Right hindlimb (tissue), 1 donor: ENCODE measurements at regions not wholly inside any gene's neighbourhood (a gene's known extent, or its start where the extent isn't known, plus 50 kb on each side); places are given as distances from the start of the nearest gene placed in this dataset.
"Not testable (repeated sequence)": the region's sequence is repeated elsewhere in the genome, so short reads cannot be mapped to it uniquely, and the experiment has no call there.

Source experiments
- DNase-seq: peaks from one replicate; pipeline ENCODE4 v3.0.0-alpha.2; 2018

GRCh38 chr21:8757399-8758093 is 1763.8 kb upstream of the TPTE start:
- not testable (repeated sequence) for DNase-seq

DNA sequence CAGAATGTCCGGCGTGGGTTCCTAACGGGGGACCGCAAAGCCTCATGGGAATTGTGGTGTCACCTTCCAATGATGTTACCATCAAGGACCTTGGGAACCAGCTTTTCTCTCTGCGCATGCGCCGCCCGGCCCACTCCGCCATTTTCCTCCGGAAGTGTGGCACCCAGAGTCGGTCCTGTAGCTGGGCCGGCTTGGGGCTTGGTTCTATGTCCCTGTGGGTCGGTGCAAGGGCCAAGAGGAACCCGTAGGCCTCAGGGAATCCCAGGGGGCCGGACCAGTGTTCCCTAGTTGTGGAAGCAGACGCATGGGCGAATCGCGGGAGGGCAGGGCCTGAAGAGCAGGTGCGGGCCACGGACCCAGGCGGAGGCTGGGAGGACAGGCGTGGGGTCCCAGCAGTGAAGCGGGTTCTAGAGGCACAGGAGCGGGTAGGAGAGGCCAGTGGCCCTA is 1762.4 kb upstream of the TPTE start:
- peak; percentile 5 for DNase-seq

- DNase-seq, result not testable (repeated sequence)
These were observed 1759.1 kb upstream of the TPTE start for GRCh38 chr21:8762241-8762640.

- DNase-seq, result not testable (repeated sequence)
These were observed 1757.0 kb upstream of the TPTE start for GRCh38 chr21:8764416-8764815.

DNA sequence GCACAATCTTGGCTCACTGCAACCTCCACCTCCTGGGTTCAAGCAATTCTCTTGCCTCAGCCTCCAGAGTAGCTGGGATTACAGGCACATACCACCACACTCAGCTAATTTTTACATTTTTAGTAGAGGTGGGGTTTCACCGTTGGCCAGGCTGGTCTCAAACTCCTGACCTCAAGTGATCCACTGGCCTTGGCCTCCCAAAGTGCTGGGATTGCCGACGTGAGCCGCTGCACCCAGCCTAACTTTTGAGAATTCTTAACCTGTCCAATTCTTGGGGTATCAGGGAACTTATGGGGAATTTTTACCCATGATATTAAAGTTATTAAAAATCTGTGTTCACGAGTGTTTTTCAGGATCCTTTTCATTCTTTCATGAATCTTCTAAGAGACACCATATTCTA is 1755.2 kb upstream of the TPTE start:
- DNase-seq, result not testable (repeated sequence)

DNA sequence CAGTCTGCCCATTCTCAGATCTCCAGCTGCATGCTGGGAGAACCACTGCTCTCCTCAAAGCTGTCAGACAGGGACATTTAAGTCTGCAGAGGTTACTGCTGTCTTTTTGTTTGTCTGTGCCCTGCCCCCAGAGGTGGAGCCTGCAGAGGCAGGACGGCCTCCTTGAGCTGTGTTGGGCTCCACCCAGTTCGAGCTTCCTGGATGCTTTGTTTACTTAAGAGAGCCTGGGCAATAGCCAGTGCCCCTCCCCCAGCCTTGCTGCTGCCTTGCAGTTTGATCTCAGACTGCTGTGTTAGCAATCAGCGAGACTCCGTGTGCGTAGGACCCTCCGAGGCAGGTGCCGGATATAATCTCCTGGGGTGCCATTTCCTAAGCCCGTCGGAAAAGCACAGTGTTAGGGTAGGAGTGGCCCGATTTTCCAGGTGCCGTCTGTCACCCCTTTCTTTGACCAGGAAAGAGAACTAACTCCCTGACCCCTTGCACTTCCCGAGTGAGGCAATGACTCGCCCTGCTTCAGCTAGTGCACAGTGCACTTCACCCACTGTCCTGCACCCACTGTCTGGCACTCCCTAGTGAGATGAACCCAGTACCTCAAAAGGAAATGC is 1748.4 kb upstream of the TPTE start:
- not testable (repeated sequence) for DNase-seq

DNA sequence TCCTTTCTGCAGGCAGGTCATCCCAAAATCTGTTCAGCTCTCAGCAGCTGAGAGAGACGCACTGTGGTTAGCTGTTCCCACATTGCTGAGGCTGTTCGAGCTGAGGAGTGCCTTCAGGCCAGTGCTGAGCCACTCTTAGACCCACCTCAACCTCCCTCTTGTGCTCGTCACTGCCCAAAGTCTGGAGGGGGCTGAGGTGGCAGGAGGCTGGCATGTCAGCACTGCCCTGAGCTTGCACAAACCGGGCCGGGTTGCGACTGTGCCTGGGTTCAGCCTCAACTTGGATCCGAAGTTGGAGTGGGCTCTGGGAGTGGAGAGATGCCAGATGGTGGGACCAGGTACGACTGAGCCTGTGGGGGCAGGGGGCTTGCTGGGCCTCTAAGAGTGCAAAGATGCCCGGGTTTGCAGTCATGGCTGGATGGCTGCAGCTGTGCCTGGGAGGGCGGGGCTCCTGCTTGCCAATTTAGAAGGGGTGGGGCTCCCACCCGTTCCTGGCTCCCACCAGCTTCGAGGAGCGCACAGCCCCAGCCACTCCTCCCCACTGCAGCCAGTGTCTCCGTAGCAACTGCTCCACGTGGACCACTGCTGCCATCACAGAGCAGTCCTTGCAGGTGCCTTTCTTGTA is 1745.7 kb upstream of the TPTE start:
- not testable (repeated sequence) for DNase-seq

DNA sequence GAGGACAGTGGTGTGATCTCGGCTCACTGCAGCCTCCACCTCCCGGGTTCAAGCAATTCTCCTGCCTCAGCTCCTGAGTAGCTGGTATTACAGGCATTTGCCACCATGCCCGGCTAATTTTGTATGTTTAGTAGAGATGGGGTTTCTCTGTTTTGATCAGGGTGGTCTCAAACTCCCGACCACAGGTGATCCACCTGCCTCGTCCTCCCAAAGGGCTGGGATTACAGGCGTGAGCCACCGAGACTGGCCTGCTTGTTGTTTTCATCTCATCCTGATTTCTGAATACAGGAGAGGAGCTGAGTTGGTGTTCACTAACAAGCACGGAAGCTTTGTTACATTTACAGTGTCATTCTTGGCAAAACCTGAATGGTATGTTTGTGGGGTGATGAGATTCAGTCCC is 1744.1 kb upstream of the TPTE start:
- DNase-seq, result not testable (repeated sequence)

DNA sequence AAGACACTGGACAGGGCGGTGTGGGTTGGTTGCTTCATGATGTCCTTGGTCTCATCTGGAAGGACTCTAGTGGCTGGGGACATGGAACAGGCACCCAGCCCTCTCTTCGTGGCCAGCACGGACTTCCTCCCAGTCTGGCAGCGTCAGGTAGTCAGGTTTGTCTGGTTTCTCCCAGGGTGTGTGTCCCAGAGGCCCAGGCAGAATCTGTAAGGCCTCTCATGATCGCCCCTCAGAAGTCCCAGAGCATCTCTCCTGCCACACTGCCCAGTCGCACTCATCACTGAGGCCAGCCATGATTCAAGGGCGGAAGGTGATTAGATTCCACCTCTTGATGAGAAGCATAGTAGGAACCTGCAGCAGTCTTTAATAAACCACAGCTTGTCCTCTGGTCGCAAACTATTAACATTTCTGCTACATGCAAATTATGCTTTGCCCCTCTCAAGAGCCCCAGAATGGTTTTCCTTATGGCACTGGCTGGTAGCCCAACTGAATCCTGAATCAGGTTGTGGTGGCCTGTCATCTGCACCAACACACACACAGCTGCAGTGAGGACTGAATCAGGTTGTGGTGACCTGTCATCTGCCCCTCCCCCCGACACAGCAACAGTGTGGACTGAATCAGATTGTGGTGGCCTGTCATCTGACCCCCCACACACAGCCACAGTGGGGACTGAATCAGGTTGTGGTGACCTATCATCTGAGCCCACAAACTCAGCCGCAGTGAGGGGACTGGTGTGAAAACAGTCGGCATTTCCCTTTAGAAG is 1742.9 kb upstream of the TPTE start:
- not testable (repeated sequence) for DNase-seq

- DNase-seq, result not testable (repeated sequence)
These were observed 1708.5 kb upstream of the TPTE start for GRCh38 chr21:8812840-8813239.

- not testable (repeated sequence) for DNase-seq
These were observed 1687.1 kb upstream of the TPTE start for GRCh38 chr21:8834264-8834663.
